Calu3 (cell line): ENCODE measurements at regions not wholly inside any gene's neighbourhood (a gene's known extent, or its start where the extent isn't known, plus 50 kb on each side); places are given as distances from the start of the nearest gene placed in this dataset.

Source experiments
- BruUV-seq: library from RNA; stranded (reverse); fragments of 400-500 nt; replicated peaks from 2 replicates; lab custom pipeline; 2021; lab: Mats Ljungman, UMichigan
- CTCF ChIA-PET: fragments of 300-600 bp; sonication (Branson Sonifier 250); formaldehyde crosslinking; loops from one replicate; lab custom pipeline; 2022; ENCODE audit warnings: antibody characterized with exemption; lab: Charles Lee
- DNase-seq: peaks from one replicate; pipeline ENCODE4 v3.0.0; 2022
- H3K27ac Mint-ChIP-seq: one replicate; pipeline ENCODE4 v1.8.0; 2022; ENCODE audit warnings: mixed read lengths; ENCODE audit not compliant: unreplicated experiment
- H3K27me3 Mint-ChIP-seq: one replicate; pipeline ENCODE4 v1.8.0; 2022; ENCODE audit warnings: mixed read lengths; ENCODE audit not compliant: unreplicated experiment
- H3K36me3 Mint-ChIP-seq: one replicate; pipeline ENCODE4 v1.8.0; 2022; ENCODE audit warnings: mild to moderate bottlenecking, moderate library complexity, mixed read lengths; ENCODE audit not compliant: insufficient read depth, unreplicated experiment
- H3K4me1 Mint-ChIP-seq: one replicate; pipeline ENCODE4 v1.8.0; 2022; ENCODE audit warnings: mild to moderate bottlenecking, low read depth, mixed read lengths; ENCODE audit not compliant: unreplicated experiment
- H3K4me3 Mint-ChIP-seq: one replicate; pipeline ENCODE4 v1.8.0; 2022; ENCODE audit warnings: mild to moderate bottlenecking, low read depth, moderate library complexity, mixed read lengths; ENCODE audit not compliant: unreplicated experiment
- H3K9me3 Mint-ChIP-seq: one replicate; pipeline ENCODE4 v1.8.0; 2022; ENCODE audit warnings: low read depth, mixed read lengths; ENCODE audit not compliant: unreplicated experiment
- intact Hi-C: fragments of 100-400 bp; cut with micrococcal nuclease; formaldehyde crosslinking; loops from one replicate; pipeline ENCODE4 v1.10.0; 2022; ENCODE audit not compliant: unreplicated experiment
- TF ChIP-seq, protein P1 (sequence below): fragments of 200-600 bp; IDR thresholded peaks from one replicate; pipeline ENCODE4 v1.8.0; 2022; ENCODE audit warnings: antibody characterized with exemption; ENCODE audit not compliant: unreplicated experiment

GRCh38 chr9:28925157-28925556 lies 1351.9 kb upstream of the C9orf72 start:
- peak; percentile 1 for DNase-seq
- TF ChIP-seq, protein P1, sequence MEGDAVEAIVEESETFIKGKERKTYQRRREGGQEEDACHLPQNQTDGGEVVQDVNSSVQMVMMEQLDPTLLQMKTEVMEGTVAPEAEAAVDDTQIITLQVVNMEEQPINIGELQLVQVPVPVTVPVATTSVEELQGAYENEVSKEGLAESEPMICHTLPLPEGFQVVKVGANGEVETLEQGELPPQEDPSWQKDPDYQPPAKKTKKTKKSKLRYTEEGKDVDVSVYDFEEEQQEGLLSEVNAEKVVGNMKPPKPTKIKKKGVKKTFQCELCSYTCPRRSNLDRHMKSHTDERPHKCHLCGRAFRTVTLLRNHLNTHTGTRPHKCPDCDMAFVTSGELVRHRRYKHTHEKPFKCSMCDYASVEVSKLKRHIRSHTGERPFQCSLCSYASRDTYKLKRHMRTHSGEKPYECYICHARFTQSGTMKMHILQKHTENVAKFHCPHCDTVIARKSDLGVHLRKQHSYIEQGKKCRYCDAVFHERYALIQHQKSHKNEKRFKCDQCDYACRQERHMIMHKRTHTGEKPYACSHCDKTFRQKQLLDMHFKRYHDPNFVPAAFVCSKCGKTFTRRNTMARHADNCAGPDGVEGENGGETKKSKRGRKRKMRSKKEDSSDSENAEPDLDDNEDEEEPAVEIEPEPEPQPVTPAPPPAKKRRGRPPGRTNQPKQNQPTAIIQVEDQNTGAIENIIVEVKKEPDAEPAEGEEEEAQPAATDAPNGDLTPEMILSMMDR = no peak
- intact Hi-C loops = no loop called here
- CTCF ChIA-PET = no interaction called here
- Mint-ChIP-seq H3K4me3 (no peak overlapping the region), H3K27me3 (no peaks in the 10 kb centered on the region), H3K27ac (no peak overlapping the region), H3K4me1 (peaks cover 35% of the 10 kb centered on the region), H3K9me3 (no peaks in the 10 kb centered on the region), H3K36me3 (no peaks in the 10 kb centered on the region)
- BruUV-seq = no TSS peak

DNA sequence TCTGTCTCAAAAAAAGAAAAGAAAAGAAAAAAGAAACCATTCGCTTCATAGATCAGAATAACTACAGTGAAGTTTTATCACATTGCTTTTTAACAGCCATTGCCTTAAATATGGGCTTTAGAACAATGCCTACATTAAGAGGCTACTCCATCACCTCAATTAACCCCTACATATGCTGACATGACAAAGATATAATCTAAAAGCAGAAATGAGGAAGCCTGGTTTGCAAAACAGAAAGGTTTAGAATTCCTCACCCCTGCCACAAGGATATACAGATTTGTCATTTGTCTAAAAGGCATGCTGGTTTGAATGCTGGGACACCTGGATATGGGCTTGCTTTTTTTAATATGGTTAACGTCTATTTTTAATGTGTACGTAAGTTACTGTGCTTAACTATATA lies 1353.0 kb upstream of the C9orf72 start:
- Mint-ChIP-seq H3K9me3 (no peaks in the 10 kb centered on the region), H3K4me1 (peaks cover 35% of the 10 kb centered on the region), H3K36me3 (no peaks in the 10 kb centered on the region), H3K27ac (no peak overlapping the region), H3K27me3 (no peaks in the 10 kb centered on the region), H3K4me3 (no peak overlapping the region)
- BruUV-seq = no TSS peak
- intact Hi-C loops = no loop called here
- no peak for DNase-seq
- CTCF ChIA-PET = no interaction called here
- TF ChIP-seq, protein P1 = no peak

GRCh38 chr9:28927691-28928090 lies 1354.4 kb upstream of the C9orf72 start:
- Mint-ChIP-seq H3K27me3 (no peaks in the 10 kb centered on the region), H3K9me3 (no peaks in the 10 kb centered on the region), H3K4me1 (peaks cover 35% of the 10 kb centered on the region), H3K4me3 (no peak overlapping the region), H3K27ac (no peak overlapping the region), H3K36me3 (no peaks in the 10 kb centered on the region)
- no TSS peak for BruUV-seq
- intact Hi-C loops = no loop called here
- TF ChIP-seq, protein P1 = no peak
- DNase-seq = no peak
- CTCF ChIA-PET = no interaction called here

- H3K4me1 Mint-ChIP-seq = peaks cover 34% of the 10 kb centered on the region
- no peaks in the 10 kb centered on the region for H3K27me3 Mint-ChIP-seq
- intact Hi-C loops = no loop called here
- H3K4me3 Mint-ChIP-seq = no peak overlapping the region
- TF ChIP-seq, protein P1 = no peak
- no peaks in the 10 kb centered on the region for H3K36me3 Mint-ChIP-seq
- CTCF ChIA-PET = no interaction called here
- DNase-seq = no peak
- no peak overlapping the region for H3K27ac Mint-ChIP-seq
- BruUV-seq = no TSS peak
- H3K9me3 Mint-ChIP-seq = no peaks in the 10 kb centered on the region
Observed at GRCh38 chr9:28929433-28929832, 1356.2 kb upstream of the C9orf72 start.
